Epidermal melanocyte (primary cell): ENCODE measurements at regions not wholly inside any gene's neighbourhood (a gene's known extent, or its start where the extent isn't known, plus 50 kb on each side); places are given as distances from the start of the nearest gene placed in this dataset.

Experiments
- DNase-seq: peaks from one replicate; pipeline ENCODE4 v3.0.0; 2011; ENCODE audit warnings: low spot score; ENCODE audit not compliant: insufficient read length

DNA sequence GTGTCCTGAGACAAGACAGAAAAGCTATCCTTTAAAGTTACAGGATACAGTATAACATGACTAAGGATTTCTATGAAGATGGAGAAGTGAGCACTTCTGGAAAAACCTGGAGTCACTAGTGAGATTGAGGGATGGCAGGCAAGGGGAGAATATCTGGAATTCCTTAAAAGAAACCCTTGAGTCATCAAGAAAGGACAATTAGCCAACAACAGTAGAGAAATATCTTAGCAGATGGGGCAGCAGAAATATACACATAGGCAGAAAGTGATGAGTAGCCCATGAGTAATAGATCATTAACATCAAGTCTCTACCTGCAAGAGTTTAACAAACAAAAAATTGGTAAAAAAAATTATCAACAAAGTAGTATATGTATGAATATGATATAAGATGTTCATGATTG lies 858.8 kb upstream of the FRG1 start:
- no peak for DNase-seq

DNA sequence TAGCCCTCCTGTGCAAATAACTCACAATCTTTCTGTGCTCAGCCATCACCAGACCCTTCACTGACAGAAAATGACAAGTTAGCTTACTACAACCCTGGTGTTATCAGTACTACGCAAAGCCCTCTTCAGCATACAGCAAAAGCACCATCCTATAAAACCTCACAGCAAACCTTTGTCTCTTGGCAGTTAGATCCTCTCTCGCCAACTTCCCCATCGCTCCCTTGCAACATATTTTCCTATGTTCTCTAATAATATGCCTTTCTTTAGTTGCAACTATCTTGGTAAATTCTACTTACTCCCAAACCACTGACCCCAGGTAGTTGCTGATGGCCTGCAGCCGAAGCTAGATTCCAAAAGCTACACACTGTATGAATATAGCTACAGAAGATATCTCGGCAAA lies 856.9 kb upstream of the FRG1 start:
- no peak for DNase-seq

DNA sequence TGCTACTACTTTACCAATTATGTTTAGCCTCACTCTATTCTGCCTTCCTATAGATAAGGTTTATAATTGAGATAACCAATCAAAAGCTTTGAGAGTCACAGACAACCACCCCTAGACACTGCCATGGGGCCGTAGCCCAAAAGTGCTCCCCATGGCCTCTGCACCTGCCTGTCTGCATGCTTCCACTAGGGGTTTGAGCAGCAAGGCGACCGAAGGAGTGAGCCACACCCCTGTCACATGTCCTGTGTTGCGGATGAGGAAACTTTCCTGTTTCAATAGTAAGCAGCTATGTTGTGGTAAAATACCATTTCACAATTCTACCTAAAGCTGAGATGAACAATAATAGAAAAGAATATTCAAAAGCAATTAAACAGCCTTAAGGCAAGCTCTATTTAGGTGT lies 856.0 kb upstream of the FRG1 start:
- DNase-seq = no peak

DNA sequence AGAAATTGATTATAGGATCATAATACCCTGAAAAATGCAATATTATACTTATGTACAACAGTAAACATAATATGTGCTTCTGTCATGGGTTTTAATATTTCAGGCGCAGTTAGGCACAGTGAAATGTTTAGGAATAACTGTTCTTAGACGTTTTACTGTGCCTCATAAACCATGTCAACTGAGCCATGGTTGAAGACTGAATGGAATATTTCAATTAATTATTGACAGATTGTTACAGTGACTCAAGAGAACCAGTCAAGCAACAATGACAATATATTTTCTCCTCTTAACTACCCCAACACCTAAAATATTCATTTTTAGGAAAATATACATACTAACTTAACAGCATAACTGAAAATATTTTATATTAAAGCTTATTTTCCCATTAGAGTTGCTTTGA lies 852.7 kb upstream of the FRG1 start:
- no peak for DNase-seq

DNA sequence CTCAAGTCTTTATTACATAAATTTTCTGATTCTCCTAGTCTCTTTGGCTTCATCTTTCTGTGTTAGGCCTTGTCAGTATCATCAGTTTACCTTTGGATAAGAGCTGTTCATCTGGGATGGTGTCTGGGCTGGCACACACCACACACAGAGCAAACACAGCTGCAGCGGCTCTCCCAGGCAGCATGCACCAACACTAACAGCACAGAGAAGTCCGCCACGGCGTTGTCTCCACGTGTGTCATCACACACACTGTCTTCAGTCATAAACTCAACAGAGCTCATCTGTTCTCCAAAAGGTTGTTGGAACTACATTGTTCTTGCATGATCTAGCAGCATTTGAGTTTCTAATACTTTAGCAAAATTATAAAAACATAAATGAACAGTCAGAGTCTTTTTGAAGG lies 851.9 kb upstream of the FRG1 start:
- no peak for DNase-seq

DNA sequence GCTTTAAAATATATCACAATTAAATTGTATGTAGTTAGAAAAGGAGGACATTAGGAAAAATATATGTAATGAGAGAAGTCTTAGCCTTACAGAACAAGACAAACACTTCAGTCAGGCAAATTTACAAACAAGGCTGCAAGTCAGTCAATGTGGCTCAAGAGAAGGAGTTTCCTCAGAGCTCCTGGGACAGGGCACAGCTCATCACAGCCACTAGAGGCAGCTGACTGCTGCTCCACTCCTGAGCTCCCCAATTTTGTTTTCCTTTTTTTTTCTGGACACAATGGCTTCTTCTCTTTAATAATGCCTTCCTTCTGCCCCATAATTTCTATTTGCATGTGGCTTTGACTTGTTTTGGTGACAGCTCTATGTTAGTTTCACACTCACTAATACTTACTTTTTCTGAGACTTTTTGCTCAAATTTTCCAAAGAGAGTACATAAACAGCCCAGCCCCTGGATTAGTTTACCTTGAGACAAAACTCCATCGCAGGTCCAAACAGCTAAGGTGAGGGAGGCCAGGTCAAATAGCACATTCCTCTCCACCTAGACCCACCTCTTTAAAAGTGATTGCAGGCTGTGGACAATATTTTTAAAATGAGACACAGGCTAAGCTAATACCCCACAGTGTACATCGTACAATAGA lies 850.4 kb upstream of the FRG1 start:
- no peak for DNase-seq

DNA sequence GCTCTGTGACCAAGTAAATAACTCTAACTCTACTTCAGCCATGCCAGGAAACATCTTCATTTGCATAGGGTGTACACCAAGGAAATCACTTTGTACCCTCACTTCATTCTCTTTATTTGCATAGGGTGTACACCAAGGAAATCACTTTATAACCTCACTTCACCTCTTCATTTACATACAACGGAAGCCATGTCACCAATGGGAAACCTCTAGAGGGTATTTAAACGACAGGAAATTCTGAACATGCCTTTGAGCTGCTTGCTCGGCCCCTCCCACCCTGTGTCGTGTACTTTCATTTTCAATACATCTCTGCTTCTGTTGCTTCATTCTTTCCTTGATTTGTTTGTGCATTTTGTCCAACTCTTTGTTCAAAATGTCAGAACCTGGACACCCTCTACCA lies 848.1 kb upstream of the FRG1 start:
- no peak for DNase-seq

DNA sequence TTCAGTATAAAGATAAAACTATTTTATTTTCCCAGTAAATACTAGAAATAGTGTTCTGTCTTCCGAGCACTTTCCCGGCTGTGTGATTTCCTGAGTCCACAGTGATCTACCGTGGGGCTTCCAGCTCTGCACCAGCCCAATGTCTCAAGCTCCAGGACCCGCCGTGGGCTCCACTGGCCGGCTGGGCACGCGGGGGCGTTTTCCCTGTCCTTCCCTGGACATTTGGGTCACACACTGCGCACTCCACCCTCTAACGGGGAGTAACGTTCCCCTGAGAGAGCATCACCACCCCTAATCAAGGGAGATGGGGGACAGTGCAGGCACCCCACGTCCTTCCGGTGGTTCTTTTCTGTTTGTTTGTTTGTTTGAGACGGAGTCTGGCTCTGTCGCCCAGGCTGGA lies 844.6 kb upstream of the FRG1 start:
- DNase-seq = no peak

DNA sequence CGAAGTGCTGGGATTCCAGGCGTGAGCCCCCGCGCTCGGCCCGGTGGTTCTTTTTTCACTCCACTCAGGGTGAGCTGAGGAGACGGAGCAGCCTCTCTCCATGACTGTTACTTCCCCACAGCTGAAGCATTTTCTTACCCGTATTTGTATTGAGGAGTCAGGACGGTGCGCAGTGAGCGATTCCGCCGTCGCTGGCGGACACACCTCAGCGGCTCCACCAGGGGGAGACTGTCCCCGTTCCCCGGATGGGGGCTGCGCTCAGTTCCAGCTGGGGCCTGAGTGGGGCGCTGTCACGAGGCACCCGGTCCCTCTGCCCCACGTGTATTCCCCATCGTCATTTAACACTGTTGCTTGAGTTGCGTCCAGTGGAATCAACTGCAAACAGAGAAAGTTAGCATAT lies 844.0 kb upstream of the FRG1 start:
- no peak for DNase-seq

DNA sequence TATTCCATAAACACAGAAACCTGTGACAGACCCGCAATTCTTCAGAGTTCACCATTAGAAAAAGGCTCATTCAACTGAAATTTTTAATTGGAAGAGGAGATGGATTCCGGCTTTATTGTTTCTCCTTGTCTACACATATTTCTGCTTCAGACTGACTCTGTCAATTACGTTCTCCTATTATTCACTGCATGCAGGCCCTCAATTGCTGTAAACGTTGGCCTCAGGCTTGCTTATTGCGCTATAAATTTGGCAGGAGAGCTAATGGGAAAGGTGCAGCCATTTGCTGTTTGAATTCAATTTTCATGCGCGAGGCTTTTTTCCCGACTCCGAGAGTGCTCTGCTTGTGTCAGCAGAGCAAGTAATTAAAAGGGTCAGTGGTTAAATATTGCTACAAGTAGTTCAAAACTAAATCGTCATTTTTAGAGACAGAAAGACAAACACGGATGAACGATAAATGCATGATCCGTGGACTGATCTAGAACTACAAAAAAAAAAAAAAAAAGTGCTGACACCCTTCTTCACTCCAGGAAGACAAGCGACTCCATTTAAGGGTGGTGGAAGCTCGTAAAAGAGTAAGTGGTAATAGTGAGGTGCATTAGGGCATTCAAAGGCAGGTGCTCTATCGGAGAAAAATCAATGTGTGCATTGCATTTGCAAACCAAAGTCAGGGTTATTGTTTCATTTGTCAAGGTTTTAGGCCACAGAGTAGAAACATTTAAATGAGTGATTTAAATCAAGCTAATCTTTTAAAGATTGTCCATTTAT lies 841.6 kb upstream of the FRG1 start:
- DNase-seq = no peak

DNA sequence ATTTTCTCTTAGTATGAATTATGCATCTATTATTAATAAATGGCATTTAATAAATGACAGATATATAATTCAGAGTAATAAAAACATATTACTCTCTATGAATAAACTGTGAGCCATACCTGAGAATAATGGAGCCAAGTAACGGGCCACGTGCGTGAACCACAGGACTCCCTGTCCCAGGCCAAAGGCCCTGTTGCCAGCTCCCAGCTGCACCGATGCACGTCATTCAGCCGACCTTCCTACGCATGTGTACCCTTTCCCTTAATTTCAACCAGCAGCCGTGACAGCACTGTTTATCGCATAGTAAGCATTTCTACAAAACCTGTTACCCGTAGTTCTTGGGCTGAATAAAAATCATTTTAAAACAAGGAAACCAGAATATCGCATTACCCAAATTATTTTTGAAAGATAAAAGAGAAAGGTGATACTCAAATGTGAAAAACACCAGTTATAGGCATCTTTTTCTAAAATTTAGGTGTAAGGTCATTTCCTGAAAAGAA lies 827.2 kb upstream of the FRG1 start:
- DNase-seq = no peak

DNA sequence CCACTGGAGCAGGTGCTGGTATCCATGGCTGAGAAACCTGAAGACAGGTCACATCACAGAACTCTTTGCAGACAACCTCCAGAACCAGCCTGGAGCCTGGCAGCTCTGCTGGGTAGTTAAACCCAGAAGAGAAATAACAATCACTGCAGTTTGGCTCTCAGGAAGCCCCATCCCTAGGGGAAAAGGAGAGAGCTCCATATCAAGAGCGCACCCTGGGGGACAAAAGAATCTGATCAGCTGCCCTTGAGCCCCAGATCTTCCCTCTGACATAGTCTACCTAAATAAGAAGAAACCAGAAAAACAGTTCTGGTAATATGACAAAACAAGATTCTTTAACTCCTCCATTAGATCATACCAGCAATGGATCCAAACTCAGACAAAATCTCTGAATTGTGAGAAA lies 823.2 kb upstream of the FRG1 start:
- DNase-seq = no peak

DNA sequence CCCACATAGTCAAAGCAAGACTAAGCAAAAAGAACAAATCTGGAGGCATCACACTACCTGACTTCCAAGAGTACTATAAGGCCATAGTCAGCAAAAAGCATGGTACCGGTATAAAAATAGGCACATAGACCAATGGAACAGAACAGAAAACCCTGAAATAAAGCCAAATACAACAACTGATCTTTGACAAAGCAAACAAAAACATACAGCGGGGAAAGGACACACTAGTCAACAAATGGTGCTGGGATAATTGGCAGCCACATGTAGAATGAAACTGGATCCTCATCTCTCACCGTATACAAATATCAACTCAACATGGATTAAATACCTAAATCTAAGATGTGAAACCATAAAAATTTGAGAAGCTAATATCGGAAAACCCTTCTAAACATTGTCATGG lies 819.3 kb upstream of the FRG1 start:
- DNase-seq = no peak

DNA sequence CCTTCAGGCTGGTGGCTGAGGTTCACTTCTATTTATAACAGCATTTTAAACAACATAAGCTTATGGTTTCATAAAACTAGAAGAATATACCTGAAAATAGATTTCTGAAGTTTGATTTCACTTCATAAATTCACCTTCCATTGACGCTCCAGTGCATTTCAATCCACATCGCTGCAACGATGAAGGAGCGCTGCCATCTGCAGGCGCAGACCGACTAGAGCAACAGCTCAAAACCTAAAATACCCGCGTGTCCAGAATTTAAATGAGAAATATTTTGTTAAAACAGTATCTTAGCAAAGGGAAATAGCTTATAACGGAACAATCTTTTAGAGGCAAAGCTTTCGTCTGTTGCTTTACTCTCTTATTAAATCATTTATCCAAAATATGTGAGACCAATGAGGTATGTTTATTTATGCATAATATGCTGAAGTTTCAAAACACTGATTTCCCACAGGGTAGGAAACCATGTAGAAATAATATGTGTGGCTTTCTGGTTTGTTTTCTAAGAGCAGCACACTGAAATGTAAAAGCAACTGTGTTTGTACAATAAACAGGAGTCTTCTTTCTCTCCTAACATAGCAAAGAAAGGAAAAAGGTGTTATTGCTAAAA lies 816.4 kb upstream of the FRG1 start:
- DNase-seq = no peak

DNA sequence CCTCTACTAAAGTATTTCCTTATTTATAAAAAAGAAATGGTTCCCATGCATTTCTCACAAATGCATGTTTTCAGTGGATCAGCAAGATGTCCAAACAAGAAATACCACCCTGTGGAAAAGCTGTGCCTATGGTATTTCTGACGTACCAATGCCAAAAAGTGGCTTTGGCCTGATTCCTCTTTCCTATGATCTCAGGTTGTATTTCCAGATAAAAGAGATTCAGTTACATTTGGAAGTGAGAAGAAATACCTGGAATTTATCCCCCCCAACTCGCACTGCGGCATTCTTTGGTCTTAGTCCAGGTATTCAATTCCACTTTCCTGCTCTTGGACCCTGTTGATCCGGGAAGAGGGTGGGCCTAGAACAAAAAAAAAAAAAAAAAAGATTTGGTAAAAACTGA lies 815.9 kb upstream of the FRG1 start:
- DNase-seq = no peak

DNA sequence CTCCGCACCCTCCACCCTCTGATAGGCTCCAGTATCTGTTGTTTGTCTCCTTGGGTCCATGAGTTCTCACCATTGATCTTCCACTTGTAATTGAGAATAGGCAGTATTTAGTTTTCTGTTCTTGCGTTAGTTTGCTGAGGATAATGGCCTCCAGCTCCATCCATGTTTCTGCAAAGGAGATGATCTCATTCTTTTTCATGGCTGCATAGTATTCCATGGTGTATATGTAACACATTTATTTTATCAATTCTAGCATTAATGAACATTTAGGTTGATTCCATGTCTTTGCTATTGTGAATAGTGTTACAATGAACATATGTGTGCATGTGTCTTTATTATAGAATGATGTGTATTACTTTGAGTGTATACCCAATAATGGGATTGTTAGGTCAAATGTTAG lies 814.6 kb upstream of the FRG1 start:
- no peak for DNase-seq

DNA sequence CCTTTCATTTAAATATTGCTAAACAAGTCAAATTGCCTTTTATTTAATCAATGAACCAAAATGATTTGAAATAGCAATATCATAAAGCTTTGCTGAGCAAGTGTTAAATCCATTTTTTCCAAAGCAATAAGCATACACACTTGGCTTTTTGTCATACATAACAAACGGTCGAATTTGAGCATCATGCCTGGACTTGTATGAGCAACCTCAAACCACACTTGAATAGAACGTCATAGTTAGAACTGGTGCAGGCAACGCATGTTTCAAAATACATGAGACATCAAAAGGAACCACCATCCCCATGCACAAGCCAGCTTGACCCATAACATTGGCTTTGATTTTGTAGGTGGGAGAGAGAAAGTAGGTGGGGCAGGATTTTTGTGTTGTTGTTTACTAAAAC lies 812.3 kb upstream of the FRG1 start:
- DNase-seq = no peak

DNA sequence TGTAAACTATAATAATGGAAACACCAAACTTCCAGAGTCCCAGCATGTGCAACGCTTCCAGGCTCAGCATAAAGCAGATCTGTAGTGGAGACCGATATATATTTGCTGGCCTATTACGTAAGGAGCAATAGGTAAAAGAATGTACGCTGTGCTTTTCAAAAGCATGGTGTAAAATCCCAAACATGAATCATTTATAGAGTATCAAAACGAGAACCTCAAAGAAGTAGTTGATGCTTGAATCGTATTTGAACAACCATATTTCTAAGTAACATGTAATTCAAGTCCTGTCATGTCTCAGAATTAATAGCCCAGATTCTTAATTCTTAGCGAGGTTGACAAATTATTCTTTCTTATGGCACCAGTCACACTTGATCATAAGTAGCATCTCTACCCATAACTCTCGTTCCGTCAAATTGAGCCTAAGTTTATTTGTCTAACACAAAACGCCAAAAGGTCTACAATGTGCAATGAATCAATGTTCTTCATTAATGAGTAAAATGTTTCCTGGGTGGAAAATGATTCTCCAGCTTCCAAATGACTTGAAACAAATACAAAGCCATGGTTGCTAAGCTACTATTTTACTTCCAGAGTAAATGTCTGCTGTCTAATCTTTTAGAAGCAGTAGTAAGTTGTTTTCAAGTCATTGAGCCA lies 811.5 kb upstream of the FRG1 start:
- no peak for DNase-seq

DNA sequence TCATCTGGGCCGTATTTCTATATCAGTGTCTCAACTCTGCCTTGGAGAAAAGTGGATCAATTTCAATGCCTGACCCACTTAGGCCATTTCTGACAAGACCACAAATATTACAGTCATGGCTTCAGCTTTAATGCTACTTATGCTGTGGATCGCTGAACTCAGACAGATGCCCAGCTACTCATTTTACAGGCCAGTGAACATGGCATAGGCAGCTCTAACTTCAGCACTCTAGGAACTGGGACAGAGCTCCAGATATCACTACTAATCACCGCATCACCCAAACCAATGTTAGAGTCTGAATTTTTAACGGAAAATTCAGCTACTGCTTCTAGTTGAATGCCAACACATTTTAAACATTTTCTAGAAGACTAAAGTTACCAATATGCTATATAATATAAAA lies 809.6 kb upstream of the FRG1 start:
- DNase-seq = no peak

DNA sequence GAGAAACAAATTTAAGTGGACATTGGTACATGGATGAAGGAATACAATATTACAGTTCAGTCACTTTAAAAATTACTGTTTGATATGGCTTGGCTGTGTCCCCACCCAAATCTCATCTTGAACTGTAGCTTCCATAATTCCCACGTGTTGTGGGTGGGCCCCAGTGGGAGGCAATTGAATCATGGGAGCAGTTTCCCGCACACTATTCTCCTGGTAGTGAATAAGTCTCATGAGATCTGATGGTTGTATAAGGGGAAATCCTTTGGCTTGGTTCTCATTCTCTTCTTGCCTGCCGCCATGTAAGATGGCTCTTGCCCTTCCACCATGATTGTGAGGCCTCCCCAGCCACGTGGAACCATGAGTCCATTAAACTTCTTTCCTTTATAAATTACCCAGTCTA lies 804.2 kb upstream of the FRG1 start:
- no peak for DNase-seq

DNA sequence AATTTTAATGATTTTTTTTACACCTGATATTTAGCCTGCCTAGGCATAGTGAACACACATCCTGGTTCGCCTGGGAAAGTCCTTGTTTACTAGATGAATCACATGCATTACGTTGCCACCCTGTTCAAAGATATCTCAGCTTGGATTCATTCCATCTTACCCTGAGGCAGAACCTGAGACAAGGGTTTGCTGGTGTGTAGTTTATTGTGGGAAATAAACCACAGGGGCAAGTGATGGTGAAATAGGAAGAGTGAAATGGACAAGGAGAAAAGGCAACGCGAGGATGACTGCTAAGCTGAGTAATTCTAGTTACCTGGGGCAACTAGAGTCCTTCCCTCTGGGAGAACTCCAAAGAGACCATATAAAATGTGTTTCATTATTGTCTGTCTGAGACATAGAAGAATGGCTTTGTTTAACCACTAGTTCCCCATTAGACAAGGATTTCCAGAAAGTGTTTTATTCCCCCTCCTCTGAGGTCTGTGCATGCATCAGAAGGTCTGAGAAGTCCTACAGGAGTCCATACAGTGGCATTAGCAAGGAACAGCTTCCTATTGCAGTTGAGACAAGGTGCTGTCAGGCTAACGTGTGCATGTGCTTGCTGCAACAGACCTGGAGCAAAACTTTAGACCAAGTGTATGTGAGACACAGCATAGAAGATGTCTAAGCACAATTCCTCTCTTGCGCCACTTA lies 797.3 kb upstream of the FRG1 start:
- no peak for DNase-seq
